HepG2 (cell line): ENCODE measurements at regions not wholly inside any gene's neighbourhood (a gene's known extent, or its start where the extent isn't known, plus 50 kb on each side); places are given as distances from the start of the nearest gene placed in this dataset.
A peak's percentile ranks its signal among the peaks of the same experiment; 100 is the strongest.

Experiments used
- CC2D1A ChIP-seq: sonication (generic); formaldehyde crosslinking; IDR thresholded peaks from 2 replicates; pipeline ENCODE4 v1.8.1; 2023; ENCODE audit warnings: mild to moderate bottlenecking, missing genetic modification reagents
- FIP1L1 ChIP-seq: fragments of 200-400 bp; formaldehyde crosslinking; IDR thresholded peaks from 2 replicates; pipeline ENCODE4 v1.6.1; 2018; ENCODE audit warnings: low read depth, mild to moderate bottlenecking, low read length, moderate library complexity, borderline replicate concordance; ENCODE audit not compliant: insufficient read depth
- FOXC1 ChIP-seq: sonication (generic); formaldehyde crosslinking; IDR thresholded peaks from 2 replicates; pipeline ENCODE4 v1.8.0; 2022; ENCODE audit warnings: mild to moderate bottlenecking, missing genetic modification reagents, borderline replicate concordance
- FOXP1 ChIP-seq, 2 experiments: fragments of 450-650 bp in 1 of 2; IDR thresholded peaks; 2 replicates each; pipeline ENCODE4 v1.6.1; 2017 to 2018; ENCODE audit warnings: antibody characterized with exemption in 1 of 2
- MTA1 ChIP-seq: sonication (generic); formaldehyde crosslinking; IDR thresholded peaks from 2 replicates; pipeline ENCODE4 v1.4.0; 2020; ENCODE audit warnings: missing genetic modification reagents, mild to moderate bottlenecking, borderline replicate concordance
- SIX4 ChIP-seq: sonication (generic); formaldehyde crosslinking; IDR thresholded peaks from 2 replicates; pipeline ENCODE4 v1.4.0; 2020; ENCODE audit warnings: missing genetic modification reagents
- SMAD3 ChIP-seq: sonication (generic); formaldehyde crosslinking; IDR thresholded peaks from 2 replicates; pipeline ENCODE4 v1.4.0; 2020; ENCODE audit warnings: missing genetic modification reagents
- ZC3H13 ChIP-seq: sonication (generic); formaldehyde crosslinking; IDR thresholded peaks from 2 replicates; pipeline ENCODE4 v1.8.1; 2023; ENCODE audit warnings: mild to moderate bottlenecking, missing genetic modification reagents, moderate library complexity
- ZNF232 ChIP-seq: sonication (generic); formaldehyde crosslinking; IDR thresholded peaks from 2 replicates; pipeline ENCODE4 v1.4.0; 2020; ENCODE audit warnings: missing genetic modification reagents, borderline replicate concordance
- ZNF484 ChIP-seq: sonication (generic); formaldehyde crosslinking; IDR thresholded peaks from 2 replicates; pipeline ENCODE4 v1.5.1; 2020; ENCODE audit warnings: mild to moderate bottlenecking, low read depth, missing genetic modification reagents, borderline replicate concordance
- ZNF629 ChIP-seq: sonication (generic); formaldehyde crosslinking; conservative IDR thresholded peaks from 2 replicates; pipeline ENCODE4 v1.5.0; 2020; ENCODE audit warnings: missing genetic modification reagents
- ZNF883 ChIP-seq: sonication (generic); formaldehyde crosslinking; IDR thresholded peaks from 2 replicates; pipeline ENCODE4 v1.5.1; 2020; ENCODE audit warnings: mild to moderate bottlenecking, missing genetic modification reagents; ENCODE audit errors: not compliant biosample characterization
- TF ChIP-seq, protein P1 (sequence below): sonication (generic); formaldehyde crosslinking; IDR thresholded peaks from 2 replicates; pipeline ENCODE4 v1.8.0; 2022; ENCODE audit warnings: mild to moderate bottlenecking, missing genetic modification reagents; ENCODE audit not compliant: insufficient replicate concordance
- TF ChIP-seq, protein P2 (sequence below): sonication (generic); formaldehyde crosslinking; IDR thresholded peaks from 2 replicates; pipeline ENCODE4 v1.4.0; 2020; ENCODE audit warnings: missing genetic modification reagents
- TF ChIP-seq, protein P3 (sequence below): sonication (generic); formaldehyde crosslinking; IDR thresholded peaks from 2 replicates; pipeline ENCODE4 v1.8.0; 2022; ENCODE audit warnings: mild to moderate bottlenecking, missing genetic modification reagents, borderline replicate concordance
- TF ChIP-seq, protein P4 (sequence below): sonication (generic); formaldehyde crosslinking; IDR thresholded peaks from 2 replicates; pipeline ENCODE4; 2020; ENCODE audit warnings: missing genetic modification reagents, mild to moderate bottlenecking, borderline replicate concordance
- TF ChIP-seq, protein P5 (sequence below): sonication (generic); formaldehyde crosslinking; IDR thresholded peaks from 2 replicates; pipeline ENCODE4 v1.4.0; 2020; ENCODE audit warnings: missing genetic modification reagents; ENCODE audit errors: not compliant biosample characterization
- TF ChIP-seq, protein P6 (sequence below): sonication (generic); IDR thresholded peaks from 2 replicates; pipeline ENCODE4 v1.6.1; 2016; ENCODE audit warnings: low read depth, borderline replicate concordance
- TF ChIP-seq, protein P7 (sequence below): sonication (generic); formaldehyde crosslinking; IDR thresholded peaks from 2 replicates; pipeline ENCODE4 v1.5.0; 2020; ENCODE audit warnings: mild to moderate bottlenecking, missing genetic modification reagents, moderate library complexity

DNA sequence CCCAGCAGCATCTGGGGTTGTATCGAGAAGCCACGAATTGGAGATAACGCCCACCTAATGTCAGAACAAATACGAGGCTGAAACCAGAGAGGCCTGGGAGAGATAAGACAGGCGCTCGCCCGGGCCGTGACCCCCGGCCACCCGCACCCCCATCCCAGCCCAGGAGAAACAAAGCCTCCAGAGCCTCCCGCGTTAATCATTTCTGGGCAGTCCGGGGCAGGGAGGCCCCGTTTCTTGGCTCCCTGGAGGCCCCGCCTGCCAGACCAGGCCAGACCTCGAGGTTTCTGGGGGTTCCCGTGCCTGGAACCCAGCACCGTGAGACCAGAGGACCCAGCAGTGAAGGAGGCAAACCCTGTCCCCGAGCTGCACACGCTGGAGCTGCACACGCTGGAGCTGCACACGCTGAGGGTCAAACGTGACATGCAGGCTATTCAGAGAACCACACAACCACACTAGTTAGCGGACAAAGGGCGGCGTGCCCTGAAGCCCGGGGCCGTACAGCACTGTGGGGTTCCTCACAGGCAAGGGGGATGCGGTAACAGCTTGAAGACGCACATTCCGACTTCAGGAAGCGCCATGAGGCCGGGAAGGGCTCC lies 53.4 kb downstream of the FOXL3 start (continued):
- TF ChIP-seq FIP1L1 (no peak), FOXP1 (IDR thresholded peaks at IDR 0.05) (no peak), FOXP1 (CRISPR knock-in tag; IDR thresholded peaks at IDR 0.05) (no peak), ZNF484 (CRISPR knock-in tag) (no peak), SIX4 (CRISPR knock-in tag) (peak; percentile 80), SMAD3 (CRISPR knock-in tag) (no peak), ZC3H13 (CRISPR knock-in tag) (no peak), FOXC1 (no peak), ZNF232 (CRISPR knock-in tag) (no peak), MTA1 (CRISPR knock-in tag) (no peak), ZNF629 (no peak), CC2D1A (CRISPR knock-in tag) (no peak), ZNF883 (no peak)
- TF ChIP-seq, protein P1, sequence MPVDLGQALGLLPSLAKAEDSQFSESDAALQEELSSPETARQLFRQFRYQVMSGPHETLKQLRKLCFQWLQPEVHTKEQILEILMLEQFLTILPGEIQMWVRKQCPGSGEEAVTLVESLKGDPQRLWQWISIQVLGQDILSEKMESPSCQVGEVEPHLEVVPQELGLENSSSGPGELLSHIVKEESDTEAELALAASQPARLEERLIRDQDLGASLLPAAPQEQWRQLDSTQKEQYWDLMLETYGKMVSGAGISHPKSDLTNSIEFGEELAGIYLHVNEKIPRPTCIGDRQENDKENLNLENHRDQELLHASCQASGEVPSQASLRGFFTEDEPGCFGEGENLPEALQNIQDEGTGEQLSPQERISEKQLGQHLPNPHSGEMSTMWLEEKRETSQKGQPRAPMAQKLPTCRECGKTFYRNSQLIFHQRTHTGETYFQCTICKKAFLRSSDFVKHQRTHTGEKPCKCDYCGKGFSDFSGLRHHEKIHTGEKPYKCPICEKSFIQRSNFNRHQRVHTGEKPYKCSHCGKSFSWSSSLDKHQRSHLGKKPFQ (CRISPR knock-in tag): no peak
- TF ChIP-seq, protein P2, sequence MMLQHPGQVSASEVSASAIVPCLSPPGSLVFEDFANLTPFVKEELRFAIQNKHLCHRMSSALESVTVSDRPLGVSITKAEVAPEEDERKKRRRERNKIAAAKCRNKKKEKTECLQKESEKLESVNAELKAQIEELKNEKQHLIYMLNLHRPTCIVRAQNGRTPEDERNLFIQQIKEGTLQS (CRISPR knock-in tag): no peak
- TF ChIP-seq, protein P3, sequence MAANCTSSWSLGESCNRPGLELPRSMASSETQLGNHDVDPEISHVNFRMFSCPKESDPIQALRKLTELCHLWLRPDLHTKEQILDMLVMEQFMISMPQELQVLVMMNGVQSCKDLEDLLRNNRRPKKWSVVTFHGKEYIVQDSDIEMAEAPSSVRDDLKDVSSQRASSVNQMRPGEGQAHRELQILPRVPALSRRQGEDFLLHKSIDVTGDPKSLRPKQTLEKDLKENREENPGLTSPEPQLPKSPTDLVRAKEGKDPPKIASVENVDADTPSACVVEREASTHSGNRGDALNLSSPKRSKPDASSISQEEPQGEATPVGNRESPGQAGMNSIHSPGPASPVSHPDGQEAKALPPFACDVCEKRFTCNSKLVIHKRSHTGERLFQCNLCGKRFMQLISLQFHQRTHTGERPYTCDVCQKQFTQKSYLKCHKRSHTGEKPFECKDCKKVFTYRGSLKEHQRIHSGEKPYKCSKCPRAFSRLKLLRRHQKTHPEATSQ (CRISPR knock-in tag): no peak
- TF ChIP-seq, protein P4, sequence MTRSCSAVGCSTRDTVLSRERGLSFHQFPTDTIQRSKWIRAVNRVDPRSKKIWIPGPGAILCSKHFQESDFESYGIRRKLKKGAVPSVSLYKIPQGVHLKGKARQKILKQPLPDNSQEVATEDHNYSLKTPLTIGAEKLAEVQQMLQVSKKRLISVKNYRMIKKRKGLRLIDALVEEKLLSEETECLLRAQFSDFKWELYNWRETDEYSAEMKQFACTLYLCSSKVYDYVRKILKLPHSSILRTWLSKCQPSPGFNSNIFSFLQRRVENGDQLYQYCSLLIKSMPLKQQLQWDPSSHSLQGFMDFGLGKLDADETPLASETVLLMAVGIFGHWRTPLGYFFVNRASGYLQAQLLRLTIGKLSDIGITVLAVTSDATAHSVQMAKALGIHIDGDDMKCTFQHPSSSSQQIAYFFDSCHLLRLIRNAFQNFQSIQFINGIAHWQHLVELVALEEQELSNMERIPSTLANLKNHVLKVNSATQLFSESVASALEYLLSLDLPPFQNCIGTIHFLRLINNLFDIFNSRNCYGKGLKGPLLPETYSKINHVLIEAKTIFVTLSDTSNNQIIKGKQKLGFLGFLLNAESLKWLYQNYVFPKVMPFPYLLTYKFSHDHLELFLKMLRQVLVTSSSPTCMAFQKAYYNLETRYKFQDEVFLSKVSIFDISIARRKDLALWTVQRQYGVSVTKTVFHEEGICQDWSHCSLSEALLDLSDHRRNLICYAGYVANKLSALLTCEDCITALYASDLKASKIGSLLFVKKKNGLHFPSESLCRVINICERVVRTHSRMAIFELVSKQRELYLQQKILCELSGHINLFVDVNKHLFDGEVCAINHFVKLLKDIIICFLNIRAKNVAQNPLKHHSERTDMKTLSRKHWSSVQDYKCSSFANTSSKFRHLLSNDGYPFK: no peak
- TF ChIP-seq, protein P5, sequence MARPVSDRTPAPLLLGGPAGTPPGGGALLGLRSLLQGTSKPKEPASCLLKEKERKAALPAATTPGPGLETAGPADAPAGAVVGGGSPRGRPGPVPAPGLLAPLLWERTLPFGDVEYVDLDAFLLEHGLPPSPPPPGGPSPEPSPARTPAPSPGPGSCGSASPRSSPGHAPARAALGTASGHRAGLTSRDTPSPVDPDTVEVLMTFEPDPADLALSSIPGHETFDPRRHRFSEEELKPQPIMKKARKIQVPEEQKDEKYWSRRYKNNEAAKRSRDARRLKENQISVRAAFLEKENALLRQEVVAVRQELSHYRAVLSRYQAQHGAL (CRISPR knock-in tag): no peak
- TF ChIP-seq, protein P6, sequence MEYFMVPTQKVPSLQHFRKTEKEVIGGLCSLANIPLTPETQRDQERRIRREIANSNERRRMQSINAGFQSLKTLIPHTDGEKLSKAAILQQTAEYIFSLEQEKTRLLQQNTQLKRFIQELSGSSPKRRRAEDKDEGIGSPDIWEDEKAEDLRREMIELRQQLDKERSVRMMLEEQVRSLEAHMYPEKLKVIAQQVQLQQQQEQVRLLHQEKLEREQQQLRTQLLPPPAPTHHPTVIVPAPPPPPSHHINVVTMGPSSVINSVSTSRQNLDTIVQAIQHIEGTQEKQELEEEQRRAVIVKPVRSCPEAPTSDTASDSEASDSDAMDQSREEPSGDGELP: no peak
- TF ChIP-seq, protein P7, sequence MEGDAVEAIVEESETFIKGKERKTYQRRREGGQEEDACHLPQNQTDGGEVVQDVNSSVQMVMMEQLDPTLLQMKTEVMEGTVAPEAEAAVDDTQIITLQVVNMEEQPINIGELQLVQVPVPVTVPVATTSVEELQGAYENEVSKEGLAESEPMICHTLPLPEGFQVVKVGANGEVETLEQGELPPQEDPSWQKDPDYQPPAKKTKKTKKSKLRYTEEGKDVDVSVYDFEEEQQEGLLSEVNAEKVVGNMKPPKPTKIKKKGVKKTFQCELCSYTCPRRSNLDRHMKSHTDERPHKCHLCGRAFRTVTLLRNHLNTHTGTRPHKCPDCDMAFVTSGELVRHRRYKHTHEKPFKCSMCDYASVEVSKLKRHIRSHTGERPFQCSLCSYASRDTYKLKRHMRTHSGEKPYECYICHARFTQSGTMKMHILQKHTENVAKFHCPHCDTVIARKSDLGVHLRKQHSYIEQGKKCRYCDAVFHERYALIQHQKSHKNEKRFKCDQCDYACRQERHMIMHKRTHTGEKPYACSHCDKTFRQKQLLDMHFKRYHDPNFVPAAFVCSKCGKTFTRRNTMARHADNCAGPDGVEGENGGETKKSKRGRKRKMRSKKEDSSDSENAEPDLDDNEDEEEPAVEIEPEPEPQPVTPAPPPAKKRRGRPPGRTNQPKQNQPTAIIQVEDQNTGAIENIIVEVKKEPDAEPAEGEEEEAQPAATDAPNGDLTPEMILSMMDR (CRISPR knock-in tag): no peak
